ENCODE measurements at regions not wholly inside any gene's neighbourhood (a gene's known extent, or its start where the extent isn't known, plus 50 kb on each side); places are given as distances from the start of the nearest gene placed in this dataset.

DNA sequence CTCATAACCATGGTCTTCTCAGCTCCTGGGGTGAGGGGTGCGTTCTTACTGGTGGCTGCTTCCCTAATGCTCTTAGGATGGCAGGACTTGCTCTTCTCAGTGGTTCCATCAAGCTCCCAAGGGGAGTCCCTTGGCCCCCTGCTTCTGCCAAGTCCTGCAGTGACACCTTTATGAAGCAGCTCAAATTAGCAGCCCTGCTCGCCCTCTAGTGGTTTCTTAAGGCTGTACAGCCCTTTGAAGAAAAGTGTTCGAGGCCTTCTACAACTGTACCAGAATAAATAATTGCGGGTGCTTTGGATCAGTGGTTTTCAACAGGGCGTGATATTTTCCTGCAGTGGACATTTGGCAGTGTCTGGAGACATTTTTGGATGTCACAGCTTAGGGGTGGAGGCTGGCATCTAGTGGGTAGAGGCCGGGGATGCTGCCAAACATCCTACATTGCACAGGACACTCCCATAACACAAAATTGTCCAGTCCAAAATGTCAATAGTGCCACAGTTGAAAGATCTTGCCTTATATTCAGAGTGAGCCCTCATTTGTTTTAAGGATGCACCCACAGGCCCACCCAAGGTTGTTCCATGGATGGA lies 204.7 kb upstream of the S100G start:
- H3K27ac ChIP-seq, result no peak overlapping the region
- TF ChIP-seq, protein P1, sequence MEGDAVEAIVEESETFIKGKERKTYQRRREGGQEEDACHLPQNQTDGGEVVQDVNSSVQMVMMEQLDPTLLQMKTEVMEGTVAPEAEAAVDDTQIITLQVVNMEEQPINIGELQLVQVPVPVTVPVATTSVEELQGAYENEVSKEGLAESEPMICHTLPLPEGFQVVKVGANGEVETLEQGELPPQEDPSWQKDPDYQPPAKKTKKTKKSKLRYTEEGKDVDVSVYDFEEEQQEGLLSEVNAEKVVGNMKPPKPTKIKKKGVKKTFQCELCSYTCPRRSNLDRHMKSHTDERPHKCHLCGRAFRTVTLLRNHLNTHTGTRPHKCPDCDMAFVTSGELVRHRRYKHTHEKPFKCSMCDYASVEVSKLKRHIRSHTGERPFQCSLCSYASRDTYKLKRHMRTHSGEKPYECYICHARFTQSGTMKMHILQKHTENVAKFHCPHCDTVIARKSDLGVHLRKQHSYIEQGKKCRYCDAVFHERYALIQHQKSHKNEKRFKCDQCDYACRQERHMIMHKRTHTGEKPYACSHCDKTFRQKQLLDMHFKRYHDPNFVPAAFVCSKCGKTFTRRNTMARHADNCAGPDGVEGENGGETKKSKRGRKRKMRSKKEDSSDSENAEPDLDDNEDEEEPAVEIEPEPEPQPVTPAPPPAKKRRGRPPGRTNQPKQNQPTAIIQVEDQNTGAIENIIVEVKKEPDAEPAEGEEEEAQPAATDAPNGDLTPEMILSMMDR (conservative IDR thresholded peaks at IDR 0.05; ENCODE audit: low read depth), result peak; percentile 53
- ChIA-PET CTCF (interaction anchor here (0.6 to 1.1 kb wide), 11 partner anchors 10 to 954 kb away, joined by 3 to 6 read pairs (median 3); no protein-coding TSS in a partner anchor), POLR2A (ENCODE audit: low non-redundant PET) (no interaction called here)
- peak; percentile 28 for DNase-seq (ENCODE audit: low spot score)

GRCh38 chrX:16451334-16451733 lies 198.6 kb upstream of the S100G start:
- ChIA-PET POLR2A (ENCODE audit: low non-redundant PET) (no interaction called here), CTCF (no interaction called here)
- no peak overlapping the region for H3K27ac ChIP-seq
- TF ChIP-seq, protein P1 (conservative IDR thresholded peaks at IDR 0.05; ENCODE audit: low read depth), result no peak
- DNase-seq (ENCODE audit: low spot score), result no peak

DNA sequence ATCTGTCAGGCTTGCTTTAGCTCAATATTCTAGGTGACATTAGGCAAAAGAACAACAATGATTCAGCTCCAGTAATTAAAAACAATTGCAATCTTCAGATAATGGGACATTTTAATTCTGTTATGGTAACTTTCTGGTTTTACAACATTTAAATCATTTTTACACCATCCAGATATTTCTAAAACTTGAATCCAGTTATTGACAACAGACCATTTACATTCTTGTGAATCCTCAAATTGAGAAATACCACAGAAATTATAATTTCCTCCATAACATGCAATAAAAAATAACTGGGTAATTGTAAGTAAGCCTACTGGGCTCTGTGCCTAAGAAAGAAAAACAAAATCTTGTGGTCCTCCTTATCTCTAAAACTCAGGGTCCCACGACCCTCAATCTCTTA lies 195.0 kb upstream of the S100G start:
- ChIA-PET CTCF (interaction anchor here (0.7 kb wide), 1 partner anchor 217 kb away, joined by 3 read pairs; no protein-coding TSS in a partner anchor), POLR2A (ENCODE audit: low non-redundant PET) (no interaction called here)
- no peak for DNase-seq (ENCODE audit: low spot score)
- no peak overlapping the region for H3K27ac ChIP-seq
- TF ChIP-seq, protein P1 (conservative IDR thresholded peaks at IDR 0.05; ENCODE audit: low read depth), result no peak

GRCh38 chrX:16457239-16457638 lies 192.7 kb upstream of the S100G start:
- H3K27ac ChIP-seq, result no peak overlapping the region
- ChIA-PET CTCF (no interaction called here), POLR2A (ENCODE audit: low non-redundant PET) (no interaction called here)
- TF ChIP-seq, protein P1 (conservative IDR thresholded peaks at IDR 0.05; ENCODE audit: low read depth), result no peak
- no peak for DNase-seq (ENCODE audit: low spot score)

DNA sequence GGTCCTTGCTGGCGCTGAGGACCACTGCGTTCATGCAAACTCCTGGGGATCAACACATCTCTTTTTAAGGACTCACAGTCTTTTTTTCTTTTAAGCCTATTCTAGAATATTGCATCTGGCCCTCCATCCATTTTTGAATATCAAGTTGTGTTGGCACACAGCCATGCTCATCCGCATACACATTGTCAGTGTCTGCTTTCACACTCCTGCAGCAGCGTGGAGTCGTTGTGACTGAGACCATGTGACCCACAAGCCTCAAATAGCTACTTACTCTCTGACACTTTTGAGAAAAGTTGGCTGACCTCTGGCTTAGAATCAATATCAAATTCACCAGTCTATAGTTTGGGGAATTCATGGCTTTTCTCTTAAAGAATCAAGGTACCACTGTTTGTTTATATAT lies 191.8 kb upstream of the S100G start:
- TF ChIP-seq, protein P1 (conservative IDR thresholded peaks at IDR 0.05; ENCODE audit: low read depth), result no peak
- POLR2A ChIA-PET (ENCODE audit: low non-redundant PET), result no interaction called here
- no peak overlapping the region for H3K27ac ChIP-seq
- CTCF ChIA-PET, result no interaction called here
- DNase-seq (ENCODE audit: low spot score), result no peak

GRCh38 chrX:16459008-16459407 lies 190.9 kb upstream of the S100G start:
- no peak for DNase-seq (ENCODE audit: low spot score)
- TF ChIP-seq, protein P1 (conservative IDR thresholded peaks at IDR 0.05; ENCODE audit: low read depth), result no peak
- ChIA-PET POLR2A (ENCODE audit: low non-redundant PET) (no interaction called here), CTCF (no interaction called here)
- no peak overlapping the region for H3K27ac ChIP-seq
